Upper lobe of left lung (tissue), 4 donors: ENCODE measurements at regions not wholly inside any gene's neighbourhood (a gene's known extent, or its start where the extent isn't known, plus 50 kb on each side); places are given as distances from the start of the nearest gene placed in this dataset.

Experiments
- CTCF ChIP-seq, 6 experiments: fragments of 450-650 bp in 4 of 6; fragments of 200-600 bp in 2 of 6; sonication (generic) in 2 of 6; IDR thresholded peaks; one replicate each; pipeline ENCODE4 v1.5.1; 2016 to 2019; ENCODE audit warnings: antibody characterized with exemption in 6 of 6
- EP300 ChIP-seq, 4 donors: sonication (generic); formaldehyde crosslinking; IDR thresholded peaks; one replicate each; pipeline ENCODE4 v1.5.1; 2017; ENCODE audit warnings: antibody characterized with exemption in 4 of 4, control low read depth in 2 of 4
- POLR2A ChIP-seq, 4 donors: fragments of 450-650 bp; IDR thresholded peaks; one replicate each; pipeline ENCODE4 v1.5.1; 2016 to 2017; ENCODE audit warnings: antibody characterized with exemption in 4 of 4, mild to moderate bottlenecking in 2 of 4
- POLR2AphosphoS5 ChIP-seq, 2 donors: sonication (generic); formaldehyde crosslinking; IDR thresholded peaks; one replicate each; pipeline ENCODE4 v1.5.1; 2017; ENCODE audit warnings: antibody characterized with exemption in 2 of 2

- TF ChIP-seq POLR2AphosphoS5 (IDR thresholded peaks at IDR 0.05) (no peak), POLR2A (IDR thresholded peaks at IDR 0.05) (no peak), CTCF (IDR thresholded peaks at IDR 0.05) (no peak), EP300 (IDR thresholded peaks at IDR 0.05) (no peak)
These were observed 125.2 kb downstream of the RTP5 start for GRCh38 chr2:241994556-241995213.
